Jurkat, Clone E6-1 (cell line): ENCODE measurements at regions not wholly inside any gene's neighbourhood (a gene's known extent, or its start where the extent isn't known, plus 50 kb on each side); places are given as distances from the start of the nearest gene placed in this dataset.

Experiments used
- DNase-seq: peaks from one replicate; pipeline ENCODE4 v3.0.0-alpha.2; 2011; ENCODE audit warnings: low read depth, low spot score
- H3K4me3 ChIP-seq: 2 replicates; pipeline ENCODE4 v1.5.1; 2011; ENCODE audit warnings: mild to moderate bottlenecking, low read length, control low read depth, moderate library complexity

- no peak overlapping the region for H3K4me3 ChIP-seq
- no peak for DNase-seq
Measured at GRCh38 chr2:31469648-31470047, 55.1 kb upstream of the XDH start.

DNA sequence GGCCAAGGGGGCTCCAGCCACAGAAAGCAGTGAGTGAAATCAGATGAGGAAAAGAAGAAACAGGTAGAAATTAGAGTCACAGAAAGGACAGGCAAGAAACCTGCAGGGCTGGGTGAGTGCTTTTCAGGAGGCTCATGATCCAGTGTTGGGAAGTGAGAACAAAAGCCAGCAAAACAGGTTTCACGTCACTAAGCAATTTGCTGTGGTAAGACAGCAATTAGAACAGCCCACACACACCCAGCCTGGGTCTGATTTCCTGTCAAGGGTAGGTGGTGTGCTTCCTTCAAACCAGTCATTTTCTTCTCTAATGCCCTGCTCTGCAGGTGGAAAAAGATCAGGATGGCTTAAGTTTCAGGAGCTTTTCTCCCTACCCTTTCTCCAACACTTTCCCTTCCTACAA, 52.9 kb upstream of the XDH start:
- no peak overlapping the region for H3K4me3 ChIP-seq
- peak; percentile 15 for DNase-seq
